Esophagus mucosa (tissue), 1 donor: ENCODE measurements at regions not wholly inside any gene's neighbourhood (a gene's known extent, or its start where the extent isn't known, plus 50 kb on each side); places are given as distances from the start of the nearest gene placed in this dataset.
A peak's percentile ranks its signal among the peaks of the same experiment; 100 is the strongest.

Experiments
- ATAC-seq: fragments of 200-7000 bp; cut with Tn5 transposase; one replicate; pipeline ENCODE4 v1.9.1; 2020
- donor health status: DM: yes; HTN: yes; CAD: no.

DNA sequence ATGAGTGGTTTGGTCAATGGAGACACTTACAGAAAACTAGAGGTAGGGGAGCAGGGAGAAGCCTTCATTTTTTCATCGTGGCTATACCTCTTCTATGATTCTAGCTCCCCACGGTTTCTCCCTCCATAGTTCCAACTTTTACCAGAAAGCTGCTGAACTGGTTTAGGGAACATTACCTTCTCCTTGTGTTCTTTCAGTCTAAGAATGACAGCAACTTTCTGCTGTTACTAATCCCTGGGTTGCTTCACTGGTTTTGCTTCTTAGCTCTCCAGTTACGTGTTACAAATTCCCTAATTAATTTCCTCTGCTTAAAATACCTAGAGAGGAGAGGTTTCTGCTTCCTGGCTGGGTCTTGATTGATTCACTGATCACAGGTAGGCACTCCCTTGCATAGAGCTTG, 499.9 kb downstream of the SLC4A3 start:
- ATAC-seq, result peak; percentile 93

DNA sequence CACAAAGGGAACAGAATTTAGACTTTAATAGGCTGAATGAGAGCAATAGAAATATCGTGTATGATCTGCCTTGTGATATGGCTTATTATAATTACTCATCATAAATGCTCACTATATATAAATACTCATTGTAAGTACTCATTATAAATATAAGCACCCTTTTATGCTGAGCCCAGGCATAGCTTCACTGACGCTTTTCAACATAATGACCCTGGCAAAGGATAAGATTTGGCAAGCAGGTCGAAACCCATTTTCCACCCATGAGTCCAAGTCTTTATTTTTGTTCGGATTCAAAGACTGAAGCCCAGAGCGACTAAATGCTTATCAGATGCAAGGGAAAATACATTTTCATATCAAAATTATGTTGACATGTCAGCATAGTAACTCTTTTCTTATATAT, 500.4 kb downstream of the SLC4A3 start:
- ATAC-seq, result peak; percentile 5

DNA sequence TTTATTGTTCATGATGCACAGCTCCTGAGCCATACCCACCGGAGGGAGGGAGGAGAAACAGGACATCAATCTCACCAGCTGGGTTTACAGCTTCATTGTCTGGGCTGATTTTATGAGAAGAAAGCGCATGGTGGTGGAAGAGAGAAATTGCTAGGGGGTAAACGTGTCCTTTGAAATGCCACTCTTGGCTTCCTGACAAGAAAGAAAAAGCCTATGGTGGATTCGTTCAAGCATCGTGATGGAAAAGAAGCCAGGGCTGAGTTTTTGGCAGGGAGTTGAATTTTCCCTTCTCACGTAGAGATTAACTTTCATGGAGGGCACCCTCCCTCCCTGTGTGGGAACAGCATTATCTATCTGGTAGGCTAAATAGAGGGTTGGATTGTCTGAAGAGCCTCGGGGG, 502.0 kb downstream of the SLC4A3 start:
- no peak for ATAC-seq

DNA sequence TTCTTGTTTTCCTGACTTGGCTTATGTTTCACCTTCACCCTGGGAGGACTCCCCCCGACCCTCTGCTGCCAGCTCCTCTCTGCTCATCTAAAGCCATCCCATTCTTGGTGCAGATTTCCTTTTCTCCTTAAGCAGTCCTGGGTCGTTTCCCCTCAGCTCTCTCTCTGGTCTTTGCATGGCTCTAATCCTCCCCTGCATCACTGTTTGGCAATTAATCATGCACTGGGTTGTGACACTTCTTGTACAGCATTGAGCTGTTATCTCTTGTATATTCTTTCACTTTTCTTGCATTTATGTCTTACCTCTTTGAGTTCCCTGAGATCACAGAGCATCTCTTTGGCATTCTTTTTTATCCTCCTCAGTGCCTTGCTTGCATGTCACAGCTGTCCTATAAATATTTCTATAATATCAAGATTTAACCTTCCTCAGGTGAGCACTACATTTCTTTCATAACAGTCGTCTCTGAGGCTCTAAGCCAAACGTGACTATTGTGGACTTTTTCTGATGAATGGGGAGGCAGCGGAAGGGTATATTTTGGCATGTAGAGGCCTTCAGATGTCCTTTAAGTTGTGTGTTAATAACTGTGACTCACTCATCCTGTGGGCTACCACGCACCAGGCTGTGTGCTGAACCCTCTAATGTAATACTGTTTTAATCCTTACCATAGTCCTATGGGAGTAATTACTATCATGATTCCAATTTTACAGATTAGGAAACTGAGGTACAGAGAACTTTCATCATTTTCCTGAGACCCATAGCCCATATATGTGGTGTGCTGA, 507.5 kb downstream of the SLC4A3 start:
- no peak for ATAC-seq

DNA sequence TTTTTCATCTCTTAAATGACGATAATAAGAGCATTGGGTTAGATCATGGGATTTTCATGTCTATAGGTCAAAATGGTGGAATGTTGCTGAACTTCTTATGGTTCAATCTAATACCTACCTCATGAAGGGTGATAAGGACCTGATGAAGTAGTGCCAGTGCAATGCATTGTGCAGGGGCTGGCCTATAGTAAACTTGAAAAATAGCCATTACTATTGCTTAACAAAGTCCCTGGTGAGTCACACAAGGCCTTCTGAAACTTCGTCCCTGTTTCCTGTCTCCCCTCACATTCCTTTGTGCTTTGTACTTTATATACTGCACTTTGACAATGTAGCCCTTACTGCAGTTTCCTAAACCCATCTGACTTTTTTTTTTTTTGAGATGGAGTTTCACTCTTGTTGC, 515.9 kb downstream of the SLC4A3 start:
- ATAC-seq, result peak; percentile 63

DNA sequence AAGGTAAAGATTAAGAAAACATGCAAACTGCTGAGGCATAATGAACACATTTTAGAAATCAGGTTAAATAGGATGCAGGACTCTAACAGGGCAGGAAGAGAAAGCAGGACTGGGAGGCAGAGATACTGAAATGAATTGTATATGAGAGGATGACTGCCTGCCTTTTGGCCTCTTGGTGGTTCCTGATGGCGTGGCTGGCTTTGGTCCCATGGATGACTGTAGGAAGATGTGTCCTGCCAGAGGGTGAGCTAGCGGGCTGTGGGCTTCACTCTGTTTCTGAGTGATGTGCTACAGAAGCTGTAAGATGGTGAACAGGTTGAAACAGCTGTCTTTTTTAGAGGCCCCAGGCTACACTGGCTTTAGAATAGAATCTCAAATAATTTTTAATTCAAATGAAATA, 517.0 kb downstream of the SLC4A3 start:
- no peak for ATAC-seq

DNA sequence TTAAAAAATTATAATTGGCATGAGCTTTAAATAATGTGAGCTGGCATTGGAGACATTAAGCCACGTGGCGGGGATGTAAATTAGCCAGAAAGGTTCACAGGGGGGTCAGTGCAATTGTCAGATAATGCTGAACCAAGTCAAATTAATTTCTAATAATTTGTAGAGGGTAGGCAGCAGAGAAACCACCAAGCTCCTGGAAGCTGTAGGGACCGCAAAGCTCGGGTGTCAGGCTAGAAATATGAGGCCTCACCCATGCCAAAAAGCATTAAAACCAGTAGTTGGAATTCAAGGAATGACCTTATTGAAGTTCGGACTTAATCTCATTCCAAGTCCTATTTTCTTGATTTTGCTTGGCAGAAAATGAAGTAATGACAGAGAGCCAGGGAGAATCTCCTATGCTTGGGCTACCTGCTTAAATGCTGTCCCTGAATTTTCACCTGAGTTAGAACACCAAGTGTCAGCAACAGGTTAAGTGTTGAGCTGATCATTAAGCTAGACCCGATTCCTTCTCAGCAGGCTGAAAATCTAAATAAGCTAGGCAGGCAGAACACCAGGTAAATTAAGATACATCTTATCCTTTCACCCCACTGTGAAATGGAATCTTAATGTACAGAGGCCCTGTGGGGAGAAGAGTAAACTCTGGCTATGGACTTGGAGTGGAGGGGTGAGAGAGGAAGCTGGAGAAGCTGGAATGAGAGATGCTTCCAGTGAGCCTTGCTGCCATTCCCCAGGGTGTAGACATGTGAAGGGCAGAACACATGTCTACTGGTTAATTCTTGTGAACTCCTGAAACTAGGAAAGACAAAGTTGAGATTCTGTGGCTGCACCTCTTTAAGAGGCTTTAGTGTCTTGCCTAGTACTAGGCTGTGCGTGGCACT, 520.0 kb downstream of the SLC4A3 start:
- ATAC-seq, result no peak

DNA sequence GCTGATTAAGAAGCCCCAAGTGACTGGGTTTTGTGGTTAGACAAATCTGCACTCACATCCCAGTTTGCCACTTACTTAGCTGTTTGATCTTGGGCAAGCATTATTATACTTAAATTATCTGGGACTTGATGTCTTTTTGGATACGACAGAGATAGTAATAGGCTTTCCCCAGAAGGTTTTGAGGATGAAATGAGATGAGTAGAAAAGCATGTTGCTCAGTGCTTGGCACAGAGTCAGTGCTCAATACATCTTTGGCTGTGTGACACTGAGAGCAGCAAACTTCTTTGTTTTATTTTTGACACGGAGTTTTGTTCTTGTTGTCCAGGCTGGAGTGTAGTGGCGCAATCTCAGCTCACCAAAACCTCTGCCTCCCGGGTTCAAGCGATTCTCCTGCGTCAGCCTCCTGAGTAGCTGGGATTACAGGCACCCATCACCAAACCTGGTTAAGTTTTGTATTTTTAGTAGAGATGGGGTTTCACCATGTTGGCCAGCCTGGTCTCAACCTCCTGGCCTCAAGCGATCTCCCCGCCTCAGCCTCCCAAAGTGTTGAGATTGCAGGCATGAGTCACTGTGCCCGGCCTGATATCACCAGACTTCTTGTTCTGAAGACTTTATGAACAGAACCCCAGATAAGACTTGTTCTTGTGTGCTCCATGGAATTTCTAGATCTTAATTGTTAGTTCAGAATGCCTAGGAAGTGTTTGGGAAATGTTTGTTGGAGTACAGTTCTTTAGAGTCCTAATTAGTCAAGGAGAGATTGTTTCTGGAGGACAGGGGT, 521.2 kb downstream of the SLC4A3 start:
- ATAC-seq, result no peak

DNA sequence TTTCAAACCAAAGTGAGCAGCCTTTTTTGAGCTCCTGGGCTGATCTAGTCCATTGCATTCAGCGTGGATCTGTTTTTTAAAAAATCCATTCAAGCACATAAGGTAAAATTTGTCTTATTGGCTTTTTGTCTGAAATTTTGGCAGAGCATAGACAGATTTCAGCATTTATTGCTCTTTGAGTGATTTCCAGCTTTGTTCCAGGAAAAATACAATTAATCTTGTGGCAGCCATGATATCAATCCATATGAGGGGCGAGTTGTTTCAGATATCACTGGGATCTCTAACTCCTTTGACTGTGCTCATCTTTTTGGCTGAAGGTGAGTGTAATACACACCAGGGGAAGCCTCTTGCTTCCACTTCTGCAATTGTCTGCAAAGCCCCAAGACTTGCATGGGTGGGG, 523.9 kb downstream of the SLC4A3 start:
- ATAC-seq, result no peak

DNA sequence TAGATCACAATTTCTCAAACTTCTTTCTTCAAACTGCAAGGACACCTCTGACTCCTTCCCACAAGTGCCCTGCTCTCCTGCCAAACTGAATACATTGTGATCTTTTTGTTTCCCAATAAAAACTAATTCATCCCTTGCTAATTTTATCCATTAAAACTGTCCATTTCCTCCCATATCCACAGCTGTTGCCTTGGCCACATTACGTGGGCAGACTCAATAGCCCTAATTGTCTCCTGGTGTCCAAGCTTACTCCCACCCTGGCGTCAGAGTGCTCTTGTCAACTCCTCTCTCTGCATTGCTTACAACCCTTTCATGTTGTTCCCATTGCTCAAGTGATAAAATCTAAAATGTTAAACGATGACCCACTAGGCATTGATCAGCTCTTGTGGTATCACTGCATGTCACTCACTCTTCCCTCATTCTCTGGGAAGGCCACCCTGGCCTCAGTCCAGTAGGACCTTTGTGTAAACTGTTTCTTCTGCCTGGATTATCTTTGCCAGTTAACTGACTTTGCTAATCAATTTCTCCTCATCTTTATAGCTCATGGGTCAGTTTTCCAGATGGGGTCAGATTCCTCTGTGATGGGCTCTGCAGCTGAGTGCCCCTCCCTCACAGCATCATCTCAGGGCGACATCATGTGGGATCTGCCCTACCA, 525.0 kb downstream of the SLC4A3 start:
- no peak for ATAC-seq

DNA sequence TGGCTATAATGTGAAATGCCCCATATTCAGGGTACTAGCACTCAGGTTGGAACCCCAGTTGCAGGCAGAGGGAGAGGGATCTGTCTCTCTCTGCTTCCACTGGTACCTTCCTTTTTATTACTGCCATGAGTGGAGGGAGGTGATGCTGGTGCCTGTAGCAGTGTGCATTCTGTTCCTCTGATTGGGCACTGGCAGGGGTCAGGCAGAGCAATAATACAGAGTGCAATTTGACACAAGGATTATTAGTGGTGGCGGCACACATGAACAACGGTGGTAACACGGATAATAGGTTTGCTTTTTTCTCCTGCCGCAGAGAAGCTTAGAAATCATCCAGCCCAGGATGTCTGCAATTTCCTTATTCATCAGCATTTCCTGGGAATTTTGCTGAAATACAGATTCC, 525.7 kb downstream of the SLC4A3 start:
- ATAC-seq, result no peak

DNA sequence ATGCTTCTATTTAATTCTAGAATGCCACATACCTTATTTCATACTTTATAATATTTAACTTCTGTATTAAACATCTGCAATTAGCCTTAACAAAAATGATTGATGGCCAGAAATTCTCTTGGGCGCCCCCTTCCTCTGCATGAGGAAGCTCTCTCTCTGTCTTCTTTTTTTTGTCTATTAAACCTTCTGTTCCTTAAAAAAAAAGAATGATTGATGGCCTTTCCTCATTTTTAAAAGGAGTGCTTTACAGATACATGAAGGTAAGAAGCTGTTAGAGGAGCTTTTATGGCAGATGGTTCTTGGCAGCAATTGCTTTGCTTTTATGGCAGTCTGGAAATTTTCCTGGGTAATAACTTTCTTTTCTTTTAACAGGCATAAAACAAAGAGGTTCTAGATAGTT, 526.9 kb downstream of the SLC4A3 start:
- ATAC-seq, result no peak

DNA sequence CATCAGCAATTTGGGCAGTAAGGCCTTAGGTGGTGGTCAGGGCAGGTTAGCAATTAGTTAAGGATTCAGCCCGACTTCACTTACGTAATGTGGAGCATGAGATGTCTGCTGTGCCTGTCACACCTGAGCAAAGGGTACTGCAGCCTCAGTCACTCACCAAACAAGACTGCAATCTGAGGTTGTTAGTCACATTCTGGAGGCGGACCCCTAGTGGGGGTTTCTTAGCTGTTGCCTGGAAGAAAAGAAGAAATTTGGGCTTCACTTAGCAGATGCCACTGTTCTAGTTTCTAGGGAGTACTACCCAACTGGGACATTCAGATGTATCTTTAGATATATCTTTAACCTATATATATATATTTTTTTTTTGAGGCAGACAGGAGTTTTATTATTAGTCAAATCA, 529.9 kb downstream of the SLC4A3 start:
- no peak for ATAC-seq

DNA sequence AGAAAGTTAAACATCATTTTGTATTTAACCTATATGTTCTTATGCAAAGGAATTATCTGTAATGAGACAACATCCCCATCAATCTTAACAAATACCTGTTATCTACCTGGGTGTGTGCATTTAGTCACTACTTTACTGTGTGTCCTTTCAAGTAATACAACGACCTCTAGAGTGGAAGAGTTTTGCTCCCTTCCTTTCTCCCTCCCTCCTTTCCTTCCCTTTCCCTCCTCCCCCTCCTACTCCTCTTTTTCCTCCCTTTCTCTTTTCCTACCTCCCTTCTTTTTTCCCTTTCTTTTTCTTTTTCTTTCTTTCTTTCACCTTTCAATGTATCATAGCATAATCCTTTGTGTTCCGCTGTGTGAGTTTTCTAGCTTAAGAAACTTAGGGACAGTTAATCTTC, 532.3 kb downstream of the SLC4A3 start:
- no peak for ATAC-seq

DNA sequence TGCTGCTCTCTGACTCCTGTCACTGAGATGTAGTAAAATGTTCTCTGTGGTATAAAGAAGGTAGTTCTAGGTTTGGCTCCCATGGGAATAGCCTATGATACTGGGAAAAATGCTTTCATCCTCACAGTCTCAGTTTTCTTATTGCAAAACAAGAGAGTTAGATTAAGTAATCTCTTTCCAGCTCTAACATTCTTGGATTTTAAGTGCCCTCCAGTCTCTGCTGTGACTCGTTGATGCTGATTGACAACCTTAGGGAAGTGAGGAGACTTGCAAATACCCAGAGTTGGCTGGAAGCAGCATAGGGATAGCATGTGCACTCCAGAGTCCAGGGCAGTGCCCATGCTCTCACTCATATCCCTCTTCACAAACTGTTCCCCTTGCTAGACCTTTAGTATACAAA, 534.9 kb downstream of the SLC4A3 start:
- no peak for ATAC-seq

DNA sequence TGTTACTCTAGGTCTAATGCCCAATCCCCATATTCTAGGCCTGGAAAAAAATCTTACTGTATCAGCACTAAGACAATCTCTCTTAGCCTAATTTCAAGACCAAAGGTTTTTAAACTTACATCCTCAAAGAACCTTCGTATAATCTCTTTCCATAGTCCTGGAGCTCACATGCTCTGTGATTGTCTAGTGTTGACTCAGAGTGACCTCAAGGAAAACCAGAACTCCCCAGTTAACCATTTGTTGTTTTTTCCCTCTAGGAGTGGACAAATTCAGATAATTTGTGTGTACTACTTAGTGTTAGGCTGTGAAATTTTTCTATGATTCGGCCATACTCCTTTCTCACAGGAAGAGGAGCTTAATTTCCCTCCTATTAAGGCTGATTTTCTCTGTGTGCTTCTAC, 536.1 kb downstream of the SLC4A3 start:
- no peak for ATAC-seq

DNA sequence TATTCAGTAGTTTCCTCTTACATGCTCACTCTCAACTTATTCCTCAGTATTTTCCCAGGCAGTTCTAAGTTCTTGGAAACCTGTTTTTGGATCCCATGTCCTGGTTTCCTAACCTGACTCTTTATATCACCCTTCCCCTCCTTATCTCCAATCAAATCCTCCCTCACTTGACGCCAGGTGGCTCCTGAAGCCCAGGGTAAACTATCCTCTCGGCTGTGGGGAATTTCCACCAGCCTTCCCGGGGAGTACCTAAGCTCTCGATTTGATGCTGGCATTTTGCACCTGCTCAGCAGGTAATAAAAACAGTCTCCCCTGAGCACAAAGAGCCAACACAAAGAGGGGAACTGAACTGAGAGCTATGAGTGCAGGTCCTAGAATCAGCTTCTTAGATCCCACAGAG, 538.0 kb downstream of the SLC4A3 start:
- peak; percentile 46 for ATAC-seq

DNA sequence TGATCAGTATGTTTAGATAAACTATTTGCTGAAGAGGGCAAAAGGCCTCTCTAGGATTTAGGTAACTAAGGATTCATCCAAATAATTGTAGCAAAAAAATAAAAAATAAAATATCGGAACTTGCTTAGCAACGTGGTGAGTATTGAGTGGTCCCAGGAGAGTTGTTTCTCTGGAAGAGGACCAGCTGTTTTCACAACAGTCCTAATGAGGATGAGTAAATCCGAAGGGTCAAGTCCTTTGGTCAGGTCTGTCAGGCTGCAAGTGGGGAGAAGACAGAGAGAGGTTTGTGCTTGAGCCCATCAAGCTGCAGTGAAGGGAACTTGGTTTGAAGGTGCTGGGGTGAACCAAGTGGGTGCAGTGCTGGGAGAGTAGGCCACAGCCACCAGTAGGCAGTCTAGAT, 539.2 kb downstream of the SLC4A3 start:
- no peak for ATAC-seq

DNA sequence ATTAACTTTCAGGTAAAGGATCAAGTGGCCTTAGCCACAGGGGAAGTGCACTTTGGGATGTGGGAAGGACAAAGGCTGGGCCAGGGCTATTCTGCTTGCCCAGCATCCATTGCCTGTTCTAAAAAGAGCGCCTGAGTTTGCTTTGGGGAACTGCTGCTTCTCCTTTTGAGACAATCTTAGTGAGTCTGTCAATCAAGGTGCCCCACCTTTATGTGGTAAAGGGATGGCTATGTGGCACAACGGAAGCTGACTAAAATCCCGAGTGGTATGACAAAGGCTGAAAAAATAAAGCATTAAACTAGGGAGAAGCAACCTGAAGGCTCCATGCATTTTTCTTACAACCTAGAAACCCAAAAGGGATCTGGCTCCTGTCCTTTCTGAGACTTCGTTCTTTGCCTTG, 540.5 kb downstream of the SLC4A3 start:
- peak; percentile 32 for ATAC-seq

DNA sequence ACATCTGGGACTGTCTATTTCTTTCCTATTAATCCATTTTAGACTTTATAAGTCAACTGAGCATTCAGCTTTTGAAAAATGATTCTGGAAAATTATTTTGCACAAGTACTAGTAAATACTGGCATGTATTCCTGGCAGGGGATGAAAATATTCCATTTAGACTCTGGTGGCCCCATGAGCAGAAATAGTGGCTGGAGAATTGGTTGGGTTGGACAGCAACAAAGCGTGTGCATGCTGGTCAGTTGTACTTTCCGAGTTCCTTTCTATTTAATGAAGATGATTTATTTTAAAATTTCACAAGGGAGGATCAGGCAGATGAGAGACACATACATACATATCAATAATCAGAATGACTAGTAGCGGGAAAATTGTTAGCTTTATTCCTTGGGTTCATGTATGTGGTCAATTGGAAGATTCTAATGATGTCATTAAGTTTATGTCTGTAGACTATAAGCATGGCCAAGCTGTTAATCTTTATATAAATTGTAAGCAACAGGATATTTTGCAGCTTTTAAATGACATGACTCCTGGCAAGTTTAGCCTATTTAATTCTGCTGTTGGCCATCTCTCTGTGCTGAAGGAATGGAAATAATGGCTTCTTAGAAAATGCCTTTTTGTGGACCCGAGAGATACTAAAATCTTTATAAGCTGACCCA, 541.6 kb downstream of the SLC4A3 start:
- ATAC-seq, result no peak

DNA sequence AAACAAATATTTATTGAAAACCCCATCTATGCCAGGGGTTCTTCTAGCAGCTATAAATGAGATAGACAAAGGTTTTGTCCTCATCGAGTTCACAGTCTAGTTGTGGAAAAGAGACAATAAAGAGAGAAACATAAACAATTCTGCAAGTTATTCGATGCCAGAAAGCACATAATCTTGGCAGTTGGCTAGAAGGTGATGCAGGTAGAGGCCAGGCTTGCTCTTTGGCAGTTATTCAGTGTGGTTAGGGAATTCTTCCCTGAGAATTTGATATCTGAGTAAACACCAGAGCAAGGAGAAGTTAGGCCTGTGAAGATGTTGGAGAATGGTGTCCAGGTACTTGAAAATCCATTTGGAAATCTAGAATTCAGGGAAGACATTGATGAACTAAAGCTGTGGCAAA, 547.4 kb downstream of the SLC4A3 start:
- ATAC-seq, result no peak

DNA sequence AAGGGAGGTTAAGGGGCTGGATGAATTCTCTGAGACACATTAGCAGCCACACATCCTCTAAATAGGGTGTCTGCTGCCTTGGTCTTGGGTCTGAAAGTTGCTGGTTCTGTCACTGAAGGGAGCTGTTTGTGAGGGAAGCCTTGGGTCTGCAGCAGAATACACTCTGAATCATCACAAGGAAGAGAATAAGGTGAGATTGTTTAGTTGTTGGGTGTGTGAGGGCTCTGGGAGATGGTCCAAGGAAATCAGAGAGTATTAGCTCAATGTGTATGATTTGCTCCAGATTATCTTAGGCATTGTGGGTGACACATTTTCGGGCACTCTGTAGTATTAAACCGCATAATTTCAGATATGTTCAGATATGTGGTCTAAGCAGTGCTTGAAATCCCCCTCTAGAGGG, 548.5 kb downstream of the SLC4A3 start:
- peak; percentile 73 for ATAC-seq
